ENCODE measurements at regions not wholly inside any gene's neighbourhood (a gene's known extent, or its start where the extent isn't known, plus 50 kb on each side); places are given as distances from the start of the nearest gene placed in this dataset.

DNA sequence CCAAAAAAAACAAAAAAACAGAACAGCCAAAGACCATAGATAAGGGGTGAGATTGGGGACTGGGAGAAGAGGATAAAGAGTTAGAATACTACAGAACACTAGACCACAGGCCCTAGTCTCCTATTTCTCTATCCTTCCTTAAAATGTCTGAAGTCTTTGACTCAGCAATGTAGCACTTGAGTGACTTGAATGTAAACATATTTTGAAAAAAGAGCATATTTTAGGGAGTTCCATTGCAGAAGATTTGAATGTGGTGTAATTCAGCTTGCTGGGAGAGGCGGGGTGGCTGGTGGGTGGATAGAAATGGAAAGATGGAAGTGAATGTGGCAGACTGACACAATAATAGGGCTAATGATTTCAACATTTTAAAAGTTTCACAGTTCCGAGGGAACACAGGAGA is 144.9 kb downstream of the CHIC2 start:
- TF ChIP-seq GATA3 (IDR thresholded peaks at IDR 0.05; ENCODE audit: low read depth, low read length) (no peak), GATA2 (IDR thresholded peaks at IDR 0.05; ENCODE audit: low read depth, low read length) (no peak)
